Liver (tissue), 8 donors: ENCODE measurements at regions not wholly inside any gene's neighbourhood (a gene's known extent, or its start where the extent isn't known, plus 50 kb on each side); places are given as distances from the start of the nearest gene placed in this dataset.

Experiments used
- DNase-seq: peaks from one replicate; pipeline ENCODE4 v3.0.0-alpha.2; 2017; ENCODE audit warnings: low spot score
- H3K27ac ChIP-seq, 2 donors: one replicate each; pipeline ENCODE4 v1.7.0; 2013; ENCODE audit warnings: inconsistent platforms in 2 of 2, low read length in 2 of 2, control low read depth in 1 of 2, low read depth in 1 of 2, mild to moderate bottlenecking in 1 of 2
- H3K27me3 ChIP-seq, 4 donors: one replicate each; pipeline versions ENCODE4 v1.6.1 to v1.7.0; 2013; ENCODE audit warnings: low read length in 3 of 4, inconsistent platforms in 1 of 4, mild to moderate bottlenecking in 1 of 4, moderate library complexity in 1 of 4; ENCODE audit not compliant: control insufficient read depth in 4 of 4, insufficient read depth in 4 of 4
- H3K36me3 ChIP-seq, 4 donors: one replicate each; pipeline versions ENCODE4 v1.6.1 to v1.7.0; 2013; ENCODE audit warnings: low read length in 3 of 4, mild to moderate bottlenecking in 3 of 4, low read depth in 1 of 4, moderate library complexity in 1 of 4; ENCODE audit not compliant: control insufficient read depth in 4 of 4, insufficient read depth in 3 of 4
- H3K4me1 ChIP-seq, 4 donors: one replicate each; pipeline versions ENCODE4 v1.6.1 to v1.7.0; 2013; ENCODE audit warnings: low read length in 3 of 4, mild to moderate bottlenecking in 3 of 4, moderate library complexity in 1 of 4; ENCODE audit not compliant: control insufficient read depth in 4 of 4, insufficient read depth in 4 of 4
- H3K4me3 ChIP-seq, 3 donors: one replicate each; pipeline versions ENCODE4 v1.6.1 to v1.7.0; 2013; ENCODE audit warnings: low read length in 3 of 3, control low read depth in 1 of 3, low read depth in 1 of 3, mild to moderate bottlenecking in 1 of 3
- H3K9ac ChIP-seq, 2 donors: one replicate each; pipeline ENCODE4 v1.7.0; 2013; ENCODE audit warnings: low read length in 2 of 2, mild to moderate bottlenecking in 2 of 2, moderate library complexity in 2 of 2, control low read depth in 1 of 2, low read depth in 1 of 2
- H3K9me3 ChIP-seq, 4 donors: one replicate each; pipeline versions ENCODE4 v1.6.1 to v1.7.0; 2013; ENCODE audit warnings: low read length in 3 of 4; ENCODE audit not compliant: control insufficient read depth in 4 of 4
- ATF3 ChIP-seq: IDR thresholded peaks from 2 replicates; pipeline ENCODE4 v1.6.1; 2016; ENCODE audit warnings: antibody characterized with exemption
- CTCF ChIP-seq: fragments of 150-350 bp; IDR thresholded peaks from 2 replicates; pipeline ENCODE4 v1.5.1; 2017; ENCODE audit warnings: improper control_type of control experiment, low read depth, low read length; ENCODE audit not compliant: missing input control
- EGR1 ChIP-seq, 2 donors: IDR thresholded peaks; 2 replicates each; pipeline ENCODE4 v1.6.1; 2016 to 2018; ENCODE audit warnings: antibody characterized with exemption in 2 of 2, low read depth in 2 of 2
- FOXA1 ChIP-seq: IDR thresholded peaks from 2 replicates; pipeline ENCODE4 v1.6.1; 2016; ENCODE audit warnings: antibody characterized with exemption
- FOXA2 ChIP-seq: IDR thresholded peaks from 2 replicates; pipeline ENCODE4 v1.6.1; 2016; ENCODE audit warnings: antibody characterized with exemption
- GABPA ChIP-seq, 2 donors: IDR thresholded peaks in 1 of 2; conservative IDR thresholded peaks in 1 of 2; 2 replicates each; pipeline ENCODE4 v1.6.1; 2016; ENCODE audit warnings: antibody characterized with exemption in 2 of 2, mild to moderate bottlenecking in 1 of 2, moderate library complexity in 1 of 2
- HNF4A ChIP-seq, 2 donors: conservative IDR thresholded peaks; 2 replicates each; pipeline ENCODE4 v1.6.1; 2016; ENCODE audit warnings: antibody characterized with exemption in 2 of 2, mild to moderate bottlenecking in 2 of 2
- HNF4G ChIP-seq: IDR thresholded peaks from 2 replicates; pipeline ENCODE4 v1.6.1; 2016; ENCODE audit warnings: antibody characterized with exemption
- JUND ChIP-seq, 2 donors: IDR thresholded peaks; 2 replicates each; pipeline ENCODE4 v1.6.1; 2016; ENCODE audit warnings: antibody characterized with exemption in 2 of 2
- MAX ChIP-seq: IDR thresholded peaks from 2 replicates; pipeline ENCODE4 v1.6.1; 2016; ENCODE audit warnings: antibody characterized with exemption
- NR2F2 ChIP-seq: IDR thresholded peaks from 2 replicates; pipeline ENCODE4 v1.6.1; 2016; ENCODE audit warnings: antibody characterized with exemption
- RAD21 ChIP-seq, 2 donors: IDR thresholded peaks; 2 replicates each; pipeline ENCODE4 v1.6.1; 2016; ENCODE audit warnings: antibody characterized with exemption in 2 of 2, mild to moderate bottlenecking in 2 of 2
- REST ChIP-seq: IDR thresholded peaks from 2 replicates; pipeline ENCODE4 v1.6.1; 2016; ENCODE audit warnings: antibody characterized with exemption, mild to moderate bottlenecking
- RXRA ChIP-seq, 2 donors: IDR thresholded peaks; 2 replicates each; pipeline ENCODE4 v1.6.1; 2017 to 2018; ENCODE audit warnings: antibody characterized with exemption in 2 of 2, mild to moderate bottlenecking in 1 of 2
- SP1 ChIP-seq: IDR thresholded peaks from 2 replicates; pipeline ENCODE4 v1.6.1; 2018; ENCODE audit warnings: antibody characterized with exemption, mild to moderate bottlenecking
- TAF1 ChIP-seq: conservative IDR thresholded peaks from 2 replicates; pipeline ENCODE4 v1.6.1; 2016; ENCODE audit warnings: antibody characterized with exemption, mild to moderate bottlenecking
- YY1 ChIP-seq: IDR thresholded peaks from 2 replicates; pipeline ENCODE4 v1.6.1; 2016; ENCODE audit warnings: antibody characterized with exemption, mild to moderate bottlenecking
- ZBTB33 ChIP-seq: IDR thresholded peaks from 2 replicates; pipeline ENCODE4 v1.6.1; 2016; ENCODE audit warnings: antibody characterized with exemption
- WGBS: extraction: QIAGEN DNeasy Blood & Tissue Kit; methylation state at CpG from one replicate; pipeline ENCODE4 v1.1.7; 2013; 5-methylcytosine and 5-hydroxymethylcytosine counted together
- donor health status: healthy.
- donor health status: healthy.
- donor health status: healthy.
- donor health status: healthy.
- donor health status: healthy.

- no peaks in the 10 kb centered on the region for H3K4me1 ChIP-seq
- no peak overlapping the region for H3K27ac ChIP-seq
- no peaks in the 10 kb centered on the region for H3K27me3 ChIP-seq
- 89% methylated on average over 3 of the region's 3 CpGs for WGBS
- no peaks in the 10 kb centered on the region for H3K9me3 ChIP-seq
- no peak for TF ChIP-seq SP1
- no peak for TF ChIP-seq HNF4A (conservative IDR thresholded peaks at IDR 0.05)
- TF ChIP-seq CTCF: no peak
- TF ChIP-seq ZBTB33: no peak
- no peak for TF ChIP-seq TAF1
- TF ChIP-seq NR2F2: no peak
- TF ChIP-seq JUND (IDR thresholded peaks at IDR 0.05): no peak
- TF ChIP-seq MAX: no peak
- TF ChIP-seq YY1: no peak
- TF ChIP-seq EGR1 (IDR thresholded peaks at IDR 0.05; ENCODE audit: low read depth in 2 of 2): no peak
- TF ChIP-seq RAD21 (IDR thresholded peaks at IDR 0.05): no peak
- TF ChIP-seq FOXA2: no peak
- no peak for TF ChIP-seq GABPA (IDR thresholded peaks at IDR 0.05 in 1 of 2, conservative IDR thresholded peaks at IDR 0.05 in 1 of 2)
- no peak for TF ChIP-seq ATF3
- TF ChIP-seq REST: no peak
- TF ChIP-seq RXRA (IDR thresholded peaks at IDR 0.05): no peak
- TF ChIP-seq FOXA1: no peak
- TF ChIP-seq HNF4G: no peak
- H3K9ac ChIP-seq: no peak overlapping the region
- no peak for DNase-seq
- H3K36me3 ChIP-seq: no peaks in the 10 kb centered on the region
- no peak overlapping the region for H3K4me3 ChIP-seq
Measured at GRCh38 chr2:12289120-12289802, 427.5 kb upstream of the TRIB2 start.
